Erythroblast (primary cell): ENCODE measurements at regions not wholly inside any gene's neighbourhood (a gene's known extent, or its start where the extent isn't known, plus 50 kb on each side); places are given as distances from the start of the nearest gene placed in this dataset.

ENCODE experiments used
- GATA1 ChIP-seq: IDR thresholded peaks from 2 replicates; pipeline ENCODE4 v1.6.1; 2011; ENCODE audit warnings: low read depth, mild to moderate bottlenecking, control low read depth, low read length, moderate library complexity
- POLR2A ChIP-seq: IDR thresholded peaks from 2 replicates; pipeline ENCODE4 v1.6.1; 2011; ENCODE audit warnings: mild to moderate bottlenecking, low read length

- no peak for TF ChIP-seq POLR2A
- TF ChIP-seq GATA1: no peak
These were observed 274.7 kb upstream of the AGTR2 start for GRCh38 chrX:115895678-115896329.
